ENCODE measurements at regions not wholly inside any gene's neighbourhood (a gene's known extent, or its start where the extent isn't known, plus 50 kb on each side); places are given as distances from the start of the nearest gene placed in this dataset.
"Not testable (repeated sequence)": the region's sequence is repeated elsewhere in the genome, so short reads cannot be mapped to it uniquely, and the experiment has no call there.

- FAIRE-seq: no peak
- TF ChIP-seq TAF1 (IDR thresholded peaks at IDR 0.05; ENCODE audit: low read depth, low read length) (no peak), SPI1 (IDR thresholded peaks at IDR 0.05; ENCODE audit: low read depth, low read length) (no peak), POLR2A (IDR thresholded peaks at IDR 0.05; ENCODE audit: low read depth, low read length) (no peak), POLR2AphosphoS5 (IDR thresholded peaks at IDR 0.05; ENCODE audit: low read depth, low read length) (no peak), PAX5 (IDR thresholded peaks at IDR 0.05; ENCODE audit: insufficient read depth, low read length, severe bottlenecking) (no peak), POU2F2 (IDR thresholded peaks at IDR 0.05; ENCODE audit: low read depth, low read length) (no peak)
- DNase-seq (ENCODE audit: insufficient read length, low spot score): no peak
Observed at GRCh38 chr3:35437381-35437780, 201.9 kb upstream of the ARPP21 start.

- FAIRE-seq (no peak), DNase-seq (ENCODE audit: insufficient read length, low spot score) (no peak)
- TF ChIP-seq PAX5 (IDR thresholded peaks at IDR 0.05; ENCODE audit: insufficient read depth, low read length, severe bottlenecking) (no peak), POLR2A (IDR thresholded peaks at IDR 0.05; ENCODE audit: low read depth, low read length) (no peak), POU2F2 (IDR thresholded peaks at IDR 0.05; ENCODE audit: low read depth, low read length) (no peak), SPI1 (IDR thresholded peaks at IDR 0.05; ENCODE audit: low read depth, low read length) (no peak), TAF1 (IDR thresholded peaks at IDR 0.05; ENCODE audit: low read depth, low read length) (no peak), POLR2AphosphoS5 (IDR thresholded peaks at IDR 0.05; ENCODE audit: low read depth, low read length) (no peak)
Observed at GRCh38 chr3:35438101-35438500, 201.2 kb upstream of the ARPP21 start.

- TF ChIP-seq SPI1 (IDR thresholded peaks at IDR 0.05; ENCODE audit: low read depth, low read length) (no peak), POLR2A (IDR thresholded peaks at IDR 0.05; ENCODE audit: low read depth, low read length) (no peak)
- FAIRE-seq: no peak
- DNase-seq (ENCODE audit: insufficient read length, low spot score): no peak
Observed at GRCh38 chr3:35439663-35440062, 199.7 kb upstream of the ARPP21 start.

DNA sequence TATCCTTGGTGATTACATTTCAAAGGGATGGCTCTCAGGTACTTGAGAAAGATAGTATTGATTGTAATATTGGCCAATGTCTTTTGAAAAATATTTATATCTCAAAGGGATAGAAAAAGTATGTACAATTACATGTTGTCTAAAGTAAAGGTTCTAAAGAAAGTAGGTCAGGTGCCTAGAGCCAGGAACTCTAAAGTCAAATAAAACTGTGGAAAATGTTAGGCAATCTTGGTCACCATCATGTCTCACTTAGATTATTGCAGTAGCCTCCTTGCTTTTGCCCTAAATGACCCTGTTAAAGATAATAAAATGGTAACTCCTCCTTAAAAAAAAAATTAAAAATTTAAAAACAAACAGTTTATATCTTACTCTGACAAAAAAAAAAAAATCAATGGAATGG is 198.5 kb upstream of the ARPP21 start:
- FAIRE-seq (no peak), DNase-seq (ENCODE audit: insufficient read length, low spot score) (no peak)
- TF ChIP-seq TAF1 (IDR thresholded peaks at IDR 0.05; ENCODE audit: low read depth, low read length): no peak
- TF ChIP-seq PAX5 (IDR thresholded peaks at IDR 0.05; ENCODE audit: insufficient read depth, low read length, severe bottlenecking): no peak
- no peak for TF ChIP-seq POLR2AphosphoS5 (IDR thresholded peaks at IDR 0.05; ENCODE audit: low read depth, low read length)
- TF ChIP-seq POU2F2 (IDR thresholded peaks at IDR 0.05; ENCODE audit: low read depth, low read length): no peak
- TF ChIP-seq SPI1 (IDR thresholded peaks at IDR 0.05; ENCODE audit: low read depth, low read length): no peak
- no peak for TF ChIP-seq POLR2A (IDR thresholded peaks at IDR 0.05; ENCODE audit: low read depth, low read length)

- TF ChIP-seq POLR2AphosphoS5 (IDR thresholded peaks at IDR 0.05; ENCODE audit: low read depth, low read length): no peak
- TF ChIP-seq POLR2A (IDR thresholded peaks at IDR 0.05; ENCODE audit: low read depth, low read length): no peak
- TF ChIP-seq POU2F2 (IDR thresholded peaks at IDR 0.05; ENCODE audit: low read depth, low read length): no peak
- TF ChIP-seq PAX5 (IDR thresholded peaks at IDR 0.05; ENCODE audit: insufficient read depth, low read length, severe bottlenecking): no peak
- TF ChIP-seq SPI1 (IDR thresholded peaks at IDR 0.05; ENCODE audit: low read depth, low read length): no peak
- TF ChIP-seq TAF1 (IDR thresholded peaks at IDR 0.05; ENCODE audit: low read depth, low read length): no peak
- FAIRE-seq: no peak
- no peak for DNase-seq (ENCODE audit: insufficient read length, low spot score)
Observed at GRCh38 chr3:35446896-35447295, 192.4 kb upstream of the ARPP21 start.

- TF ChIP-seq POLR2A (IDR thresholded peaks at IDR 0.05; ENCODE audit: low read depth, low read length): no peak
- TF ChIP-seq SPI1 (IDR thresholded peaks at IDR 0.05; ENCODE audit: low read depth, low read length): no peak
- no peak for TF ChIP-seq POLR2AphosphoS5 (IDR thresholded peaks at IDR 0.05; ENCODE audit: low read depth, low read length)
- TF ChIP-seq PAX5 (IDR thresholded peaks at IDR 0.05; ENCODE audit: insufficient read depth, low read length, severe bottlenecking): no peak
- TF ChIP-seq POU2F2 (IDR thresholded peaks at IDR 0.05; ENCODE audit: low read depth, low read length): no peak
- TF ChIP-seq TAF1 (IDR thresholded peaks at IDR 0.05; ENCODE audit: low read depth, low read length): no peak
- DNase-seq (ENCODE audit: insufficient read length, low spot score) (no peak), FAIRE-seq (no peak)
Observed at GRCh38 chr3:35448121-35448520, 191.2 kb upstream of the ARPP21 start.

- TF ChIP-seq SPI1 (IDR thresholded peaks at IDR 0.05; ENCODE audit: low read depth, low read length) (no peak), POLR2A (IDR thresholded peaks at IDR 0.05; ENCODE audit: low read depth, low read length) (no peak), POLR2AphosphoS5 (IDR thresholded peaks at IDR 0.05; ENCODE audit: low read depth, low read length) (no peak), POU2F2 (IDR thresholded peaks at IDR 0.05; ENCODE audit: low read depth, low read length) (no peak), TAF1 (IDR thresholded peaks at IDR 0.05; ENCODE audit: low read depth, low read length) (no peak), PAX5 (IDR thresholded peaks at IDR 0.05; ENCODE audit: insufficient read depth, low read length, severe bottlenecking) (no peak)
- FAIRE-seq: no peak
- no peak for DNase-seq (ENCODE audit: insufficient read length, low spot score)
Observed at GRCh38 chr3:35448681-35449080, 190.6 kb upstream of the ARPP21 start.

GRCh38 chr3:35454819-35455218 is 184.5 kb upstream of the ARPP21 start:
- not testable (repeated sequence) for DNase-seq (ENCODE audit: insufficient read length, low spot score); FAIRE-seq

- TF ChIP-seq SPI1 (IDR thresholded peaks at IDR 0.05; ENCODE audit: low read depth, low read length): no peak
- TF ChIP-seq POLR2AphosphoS5 (IDR thresholded peaks at IDR 0.05; ENCODE audit: low read depth, low read length): no peak
- no peak for TF ChIP-seq POLR2A (IDR thresholded peaks at IDR 0.05; ENCODE audit: low read depth, low read length)
- no peak for TF ChIP-seq PAX5 (IDR thresholded peaks at IDR 0.05; ENCODE audit: insufficient read depth, low read length, severe bottlenecking)
- no peak for TF ChIP-seq TAF1 (IDR thresholded peaks at IDR 0.05; ENCODE audit: low read depth, low read length)
- no peak for TF ChIP-seq POU2F2 (IDR thresholded peaks at IDR 0.05; ENCODE audit: low read depth, low read length)
- no peak for DNase-seq (ENCODE audit: insufficient read length, low spot score)
- no peak for FAIRE-seq
Observed at GRCh38 chr3:35473956-35474355, 165.4 kb upstream of the ARPP21 start.

- FAIRE-seq; DNase-seq (ENCODE audit: insufficient read length, low spot score): not testable (repeated sequence)
Observed at GRCh38 chr3:35482566-35482965, 156.8 kb upstream of the ARPP21 start.

DNA sequence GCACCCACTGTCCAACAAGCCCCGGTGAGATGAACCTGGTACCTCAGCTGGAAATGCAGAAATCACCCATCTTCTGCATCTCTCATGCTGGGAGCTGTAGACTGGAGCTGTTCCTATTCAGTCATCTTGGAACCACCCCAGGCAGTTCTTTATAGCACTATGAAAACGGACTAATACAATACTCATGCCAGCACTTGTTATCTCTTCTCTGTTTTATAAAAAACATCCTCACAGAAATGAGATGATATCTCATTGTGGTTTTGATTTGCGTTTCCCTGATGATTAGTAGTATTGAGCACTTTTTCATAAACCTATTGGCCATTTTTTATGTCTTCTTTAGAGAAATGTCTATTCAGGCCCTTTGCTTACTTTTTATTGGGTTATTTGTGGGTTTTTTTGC is 156.2 kb upstream of the ARPP21 start:
- TF ChIP-seq SPI1 (IDR thresholded peaks at IDR 0.05; ENCODE audit: low read depth, low read length) (no peak), PAX5 (IDR thresholded peaks at IDR 0.05; ENCODE audit: insufficient read depth, low read length, severe bottlenecking) (no peak), TAF1 (IDR thresholded peaks at IDR 0.05; ENCODE audit: low read depth, low read length) (no peak), POLR2AphosphoS5 (IDR thresholded peaks at IDR 0.05; ENCODE audit: low read depth, low read length) (no peak), POLR2A (IDR thresholded peaks at IDR 0.05; ENCODE audit: low read depth, low read length) (no peak), POU2F2 (IDR thresholded peaks at IDR 0.05; ENCODE audit: low read depth, low read length) (no peak)
- FAIRE-seq (no peak), DNase-seq (ENCODE audit: insufficient read length, low spot score) (no peak)
